H9 (cell line): ENCODE measurements at regions not wholly inside any gene's neighbourhood (a gene's known extent, or its start where the extent isn't known, plus 50 kb on each side); places are given as distances from the start of the nearest gene placed in this dataset.

ENCODE experiments used
- DNase-seq: peaks from one replicate; pipeline ENCODE4 v3.0.0-alpha.2; 2017
- H2AFZ ChIP-seq: one replicate; pipeline ENCODE4 v1.6.1; 2013; ENCODE audit warnings: mild to moderate bottlenecking, low read length, control low read depth, moderate library complexity
- H2AK5ac ChIP-seq: 2 replicates; pipeline ENCODE4 v1.6.1; 2013; ENCODE audit warnings: low read length, control low read depth, mixed read lengths; ENCODE audit not compliant: insufficient read length
- H2BK120ac ChIP-seq: one replicate; pipeline ENCODE4 v1.6.1; 2013; ENCODE audit warnings: low read depth, mild to moderate bottlenecking, low read length, control low read depth, inconsistent platforms; ENCODE audit not compliant: poor library complexity, severe bottlenecking
- H2BK12ac ChIP-seq: 2 replicates; pipeline ENCODE4 v1.6.1; 2013; ENCODE audit warnings: low read length, control low read depth, mixed read lengths, low read depth; ENCODE audit not compliant: insufficient read length
- H2BK15ac ChIP-seq: 2 replicates; pipeline ENCODE4 v1.6.1; 2013; ENCODE audit warnings: low read depth, low read length, control low read depth
- H2BK20ac ChIP-seq: one replicate; pipeline ENCODE4 v1.6.1; 2013; ENCODE audit warnings: low read depth, mild to moderate bottlenecking, low read length, control low read depth, inconsistent platforms; ENCODE audit not compliant: poor library complexity, severe bottlenecking
- H2BK5ac ChIP-seq: 2 replicates; pipeline ENCODE4 v1.6.1; 2013; ENCODE audit warnings: low read length, control low read depth, mixed read lengths; ENCODE audit not compliant: insufficient read length
- H3K14ac ChIP-seq: 2 replicates; pipeline ENCODE4 v1.6.1; 2013; ENCODE audit warnings: low read length, control low read depth; ENCODE audit not compliant: insufficient read depth
- H3K18ac ChIP-seq: 2 replicates; pipeline ENCODE4 v1.6.1; 2013; ENCODE audit warnings: low read depth, mild to moderate bottlenecking, mixed read lengths, low read length, control low read depth; ENCODE audit not compliant: insufficient read length
- H3K23ac ChIP-seq: 2 replicates; pipeline ENCODE4 v1.6.1; 2013; ENCODE audit warnings: low read length, control low read depth, mixed read lengths, low read depth; ENCODE audit not compliant: insufficient read length
- H3K23me2 ChIP-seq: 2 replicates; pipeline ENCODE4 v1.6.1; 2013; ENCODE audit warnings: low read depth, mild to moderate bottlenecking, mixed read lengths, low read length, control low read depth; ENCODE audit not compliant: insufficient read length, poor library complexity, severe bottlenecking
- H3K27ac ChIP-seq: 2 replicates; pipeline ENCODE4 v1.5.1; 2013; ENCODE audit warnings: low read length, control low read depth, mixed read lengths, low read depth; ENCODE audit not compliant: insufficient read length
- H3K27me3 ChIP-seq: 2 replicates; pipeline ENCODE4 v1.6.1; 2013; ENCODE audit warnings: low read length, control low read depth, inconsistent platforms; ENCODE audit not compliant: insufficient read depth
- H3K4ac ChIP-seq: 2 replicates; pipeline ENCODE4 v1.6.1; 2013; ENCODE audit warnings: low read depth, mild to moderate bottlenecking, control low read depth, inconsistent platforms, low read length, moderate library complexity
- H3K4me1 ChIP-seq: 2 replicates; pipeline ENCODE4 v1.6.1; 2013; ENCODE audit warnings: low read length, control low read depth, inconsistent platforms; ENCODE audit not compliant: insufficient read depth
- H3K4me2 ChIP-seq: 2 replicates; pipeline ENCODE4 v1.6.1; 2013; ENCODE audit warnings: low read length, control low read depth, mixed read lengths; ENCODE audit not compliant: insufficient read length, insufficient read depth
- H3K56ac ChIP-seq: 2 replicates; pipeline ENCODE4 v1.6.1; 2013; ENCODE audit warnings: low read depth, mild to moderate bottlenecking, mixed read lengths, low read length, control low read depth; ENCODE audit not compliant: insufficient read length
- H3K79me1 ChIP-seq: 2 replicates; pipeline ENCODE4 v1.6.1; 2013; ENCODE audit warnings: low read depth, mild to moderate bottlenecking, moderate library complexity, low read length, control low read depth, inconsistent platforms; ENCODE audit not compliant: insufficient read depth, poor library complexity, severe bottlenecking
- H3K79me2 ChIP-seq: 2 replicates; pipeline ENCODE4 v1.6.1; 2013; ENCODE audit warnings: low read length, control low read depth, inconsistent platforms; ENCODE audit not compliant: insufficient read depth
- H3K9ac ChIP-seq: 2 replicates; pipeline ENCODE4 v1.6.1; 2013; ENCODE audit warnings: low read length, control low read depth, mixed read lengths; ENCODE audit not compliant: insufficient read length; ENCODE audit errors: extremely low read depth
- H3K9me3 ChIP-seq: one replicate; pipeline ENCODE4 v1.6.1; 2013; ENCODE audit warnings: low read depth, low read length, inconsistent platforms; ENCODE audit not compliant: control insufficient read depth
- H3T11ph ChIP-seq: one replicate; pipeline ENCODE4 v1.6.1; 2013; ENCODE audit warnings: mild to moderate bottlenecking, low read length, control low read depth, inconsistent platforms
- H4K20me1 ChIP-seq: one replicate; pipeline ENCODE4 v1.6.1; 2013; ENCODE audit not compliant: control insufficient read depth, insufficient read length, insufficient read depth
- H4K5ac ChIP-seq: 2 replicates; pipeline ENCODE4 v1.6.1; 2013; ENCODE audit warnings: low read depth, mild to moderate bottlenecking, mixed read lengths, low read length, control low read depth; ENCODE audit not compliant: insufficient read length
- H4K8ac ChIP-seq: replicated peaks from 2 replicates; pipeline ENCODE4 v1.6.1; 2013; ENCODE audit warnings: low read length, control low read depth, mixed read lengths, low read depth; ENCODE audit not compliant: insufficient read length
- H4K91ac ChIP-seq: 2 replicates; pipeline ENCODE4 v1.6.1; 2013; ENCODE audit warnings: low read depth, mild to moderate bottlenecking, moderate library complexity, mixed read lengths, low read length, control low read depth; ENCODE audit not compliant: insufficient read length
- H3K27ac Mint-ChIP-seq, 3 experiments: 2 replicates in 2 of 3; 3 replicates in 1 of 3; pipeline ENCODE4 v1.8.0; 2020 to 2021; ENCODE audit warnings: mixed read lengths in 3 of 3, mild to moderate bottlenecking in 1 of 3, moderate library complexity in 1 of 3
- H3K27me3 Mint-ChIP-seq: 2 replicates; pipeline ENCODE4 v1.8.0; 2021; ENCODE audit warnings: low read depth, mild to moderate bottlenecking, moderate library complexity, mixed read lengths
- H3K36me3 Mint-ChIP-seq, 3 experiments: 2 replicates in 2 of 3; 3 replicates in 1 of 3; pipeline ENCODE4 v1.8.0; 2020 to 2021; ENCODE audit warnings: low read depth in 3 of 3, mixed read lengths in 3 of 3; ENCODE audit not compliant: insufficient read depth in 1 of 3
- H3K4me1 Mint-ChIP-seq, 2 experiments: 2 replicates each; pipeline ENCODE4 v1.8.0; 2020; ENCODE audit warnings: mixed read lengths in 2 of 2
- H3K4me3 Mint-ChIP-seq, 2 experiments: 2 replicates in 1 of 2; 3 replicates in 1 of 2; pipeline ENCODE4 v1.8.0; 2020 to 2021; ENCODE audit warnings: mild to moderate bottlenecking in 2 of 2, mixed read lengths in 2 of 2, moderate library complexity in 1 of 2
- H3K9me3 Mint-ChIP-seq, 2 experiments: 2 replicates in 1 of 2; 3 replicates in 1 of 2; pipeline ENCODE4 v1.8.0; 2020; ENCODE audit warnings: mild to moderate bottlenecking in 2 of 2, mixed read lengths in 2 of 2, moderate library complexity in 1 of 2
- CTCF ChIP-seq: fragments of 200-600 bp; sonication (generic); conservative IDR thresholded peaks from 3 replicates; pipeline ENCODE4 v1.8.0; 2021; ENCODE audit warnings: antibody characterized with exemption, mild to moderate bottlenecking
- WGBS: extraction: QIAGEN DNeasy Blood & Tissue Kit; methylation state at CpG from one replicate; pipeline ENCODE4 v1.1.7; 2013; ENCODE audit warnings: missing lambda C conversion rate, low lambda C conversion rate, mixed read lengths; ENCODE audit not compliant: insufficient read length; ENCODE audit errors: extremely low coverage; 5-methylcytosine and 5-hydroxymethylcytosine counted together

- no peaks in the 10 kb centered on the region for H3K27me3 ChIP-seq
- no peaks in the 10 kb centered on the region; the same call in 1 of the 2 replicates for H3K4me1 ChIP-seq
- H4K8ac ChIP-seq = no peak overlapping the region
- WGBS = no CpG with 5 or more reads among the region's 1 CpG
- Mint-ChIP-seq H3K9me3 (no peaks in the 10 kb centered on the region), H3K27ac (no peak overlapping the region), H3K27me3 (no peaks in the 10 kb centered on the region), H3K36me3 (no peaks in the 10 kb centered on the region), H3K4me1 (no peaks in the 10 kb centered on the region), H3K4me3 (no peak overlapping the region)
- no peak overlapping the region for H3K9ac ChIP-seq
- H4K5ac ChIP-seq = no peak overlapping the region
- H3K23ac ChIP-seq = no peak overlapping the region
- H4K20me1 ChIP-seq = no peaks in the 10 kb centered on the region
- no peak for TF ChIP-seq CTCF
- no peak overlapping the region for H3K18ac ChIP-seq
- H2BK5ac ChIP-seq = no peak overlapping the region
- H3K56ac ChIP-seq = no peak overlapping the region
- H3K14ac ChIP-seq = no peak overlapping the region
- no peaks in the 10 kb centered on the region for H3K79me2 ChIP-seq
- no peaks in the 10 kb centered on the region for H3K79me1 ChIP-seq
- H2AK5ac ChIP-seq = no peak overlapping the region
- no peak overlapping the region for H2BK15ac ChIP-seq
- no peak overlapping the region for H3K27ac ChIP-seq
- H3K4me2 ChIP-seq = no peak overlapping the region
- no peak overlapping the region for H2BK20ac ChIP-seq
- DNase-seq = no peak
- H3T11ph ChIP-seq = no peak overlapping the region
- no peaks in the 10 kb centered on the region for H3K9me3 ChIP-seq
- no peak overlapping the region for H3K4ac ChIP-seq
- H2BK12ac ChIP-seq = no peak overlapping the region
- H2AFZ ChIP-seq = no peak overlapping the region
- H2BK120ac ChIP-seq = no peak overlapping the region
- H4K91ac ChIP-seq = no peak overlapping the region
- H3K23me2 ChIP-seq = no peaks in the 10 kb centered on the region
These were observed 239.0 kb downstream of the PCDH18 start for GRCh38 chr4:137293281-137293680.
